ENCODE measurements at regions not wholly inside any gene's neighbourhood (a gene's known extent, or its start where the extent isn't known, plus 50 kb on each side); places are given as distances from the start of the nearest gene placed in this dataset.
"Not testable (repeated sequence)": the region's sequence is repeated elsewhere in the genome, so short reads cannot be mapped to it uniquely, and the experiment has no call there.

DNA sequence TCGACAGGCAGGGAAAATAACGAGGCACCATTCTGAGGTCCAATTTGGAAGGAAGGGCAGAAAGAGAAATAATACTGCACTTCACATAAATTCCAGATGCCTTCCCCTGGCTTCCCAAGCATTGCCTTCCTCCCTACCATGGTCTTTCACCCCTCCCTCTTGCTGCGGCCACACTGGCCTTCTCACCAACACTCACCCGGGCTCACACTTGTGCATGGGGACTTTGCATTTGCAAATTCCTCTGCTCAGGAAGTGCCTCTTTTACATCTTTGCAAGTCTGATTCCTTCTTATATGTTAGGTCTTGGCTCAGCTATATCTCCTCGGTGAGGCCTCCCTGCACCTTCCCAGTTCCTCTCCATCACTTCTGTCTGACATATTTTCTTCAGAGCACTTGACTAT lies 199.4 kb downstream of the CHIC2 start:
- DNase-seq, result no peak

DNA sequence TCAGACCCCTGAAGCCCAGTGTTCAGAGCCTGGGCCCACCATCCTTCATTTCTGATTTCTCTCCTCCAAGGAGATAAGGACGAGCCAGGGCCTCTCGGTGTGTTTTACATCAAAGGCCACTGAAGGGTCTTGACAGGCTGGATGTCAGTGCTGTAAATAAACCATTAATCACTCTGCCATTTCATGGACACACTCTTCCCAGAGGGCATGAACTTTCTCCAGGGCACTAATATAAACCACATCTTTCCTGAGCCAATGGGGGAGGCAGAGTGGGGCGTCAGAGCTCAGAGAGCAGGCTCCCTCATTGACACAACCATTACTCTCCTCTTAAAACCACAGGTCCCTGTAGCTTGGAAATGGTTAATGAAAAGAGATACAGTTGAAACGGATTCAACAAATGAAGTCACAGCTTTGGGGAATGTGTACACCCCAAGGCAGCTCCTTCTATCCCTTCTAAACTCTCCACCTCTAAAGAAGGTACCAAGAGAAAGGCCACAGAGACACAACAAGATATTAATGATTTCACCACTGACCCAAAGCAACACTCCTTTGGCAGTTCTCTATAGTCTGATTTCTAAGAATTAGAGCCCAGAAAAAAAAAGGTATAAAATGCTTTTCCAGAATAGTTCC lies 200.6 kb downstream of the CHIC2 start:
- DNase-seq, result no peak

DNA sequence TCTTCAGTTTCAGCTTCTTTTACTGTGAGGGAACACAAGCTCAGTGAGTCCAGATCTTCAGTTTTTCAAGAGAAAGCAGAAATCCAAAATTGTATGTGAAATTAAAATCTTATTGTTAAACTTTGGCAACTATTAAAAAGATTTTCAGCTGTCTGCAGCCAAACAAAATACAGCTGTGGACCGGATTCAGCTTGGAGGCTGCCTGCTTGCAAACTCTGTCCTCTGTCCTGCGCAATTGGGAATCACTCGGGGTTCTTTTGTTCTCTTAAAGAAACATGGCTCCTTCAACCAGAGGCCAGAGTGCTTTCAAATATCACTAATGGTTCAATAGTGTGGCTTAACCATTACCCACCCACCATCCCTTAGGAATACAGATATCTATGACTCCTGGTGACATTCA lies 201.2 kb downstream of the CHIC2 start:
- no peak for DNase-seq

DNA sequence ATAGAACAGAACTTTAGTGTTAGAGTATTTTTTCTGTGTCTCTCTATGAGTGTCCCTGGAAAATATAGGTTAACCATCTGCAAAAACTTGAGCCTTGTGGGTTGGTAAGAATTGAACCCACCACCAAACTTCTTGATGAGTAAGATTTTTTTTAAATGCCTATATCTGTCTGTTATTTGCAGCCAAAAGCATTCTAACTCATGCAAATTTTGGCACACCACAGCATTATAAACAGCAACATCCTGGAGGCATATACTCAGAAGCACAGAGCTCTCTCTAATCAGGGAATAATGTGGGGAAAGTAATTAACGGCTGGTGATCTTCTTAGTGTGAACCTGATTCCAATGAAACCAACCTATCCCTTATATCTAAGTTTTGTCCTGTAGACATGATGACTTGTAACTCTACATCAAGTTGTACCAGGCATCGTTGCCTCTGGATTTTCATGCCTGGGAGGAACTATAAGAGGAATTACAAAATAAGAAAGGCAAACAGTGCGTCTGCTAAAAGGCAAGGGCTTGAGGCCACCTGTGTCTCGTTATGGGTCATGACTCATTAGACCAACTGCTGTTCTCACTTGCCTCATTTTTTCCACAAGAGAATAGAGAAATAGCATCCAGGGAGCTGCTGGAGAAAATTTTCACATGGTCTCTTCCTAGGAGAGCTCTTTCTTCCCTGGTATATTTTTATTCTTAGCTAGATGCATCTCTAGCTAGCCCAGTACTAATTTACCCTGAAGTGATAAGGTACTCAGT lies 202.4 kb downstream of the CHIC2 start:
- no peak for DNase-seq

DNA sequence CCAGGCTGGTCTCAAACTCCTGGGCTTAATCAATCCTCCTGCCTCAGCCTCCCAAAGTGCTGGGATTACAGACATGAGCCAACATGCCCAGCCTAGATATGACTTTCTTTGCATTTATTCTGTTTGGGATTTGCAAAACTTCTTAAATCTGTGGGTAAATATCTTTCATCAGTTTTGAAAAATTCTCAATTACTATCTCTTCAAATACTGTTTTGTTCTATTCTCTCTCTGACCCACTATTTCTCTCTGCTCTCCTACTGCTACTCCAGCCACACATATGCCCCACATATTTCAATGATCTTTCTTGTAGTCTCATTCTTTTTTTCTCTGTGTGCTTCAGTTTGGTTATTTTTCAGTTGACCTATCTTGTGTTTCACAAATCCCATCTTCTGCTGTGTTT lies 205.1 kb downstream of the CHIC2 start:
- no peak for DNase-seq

DNA sequence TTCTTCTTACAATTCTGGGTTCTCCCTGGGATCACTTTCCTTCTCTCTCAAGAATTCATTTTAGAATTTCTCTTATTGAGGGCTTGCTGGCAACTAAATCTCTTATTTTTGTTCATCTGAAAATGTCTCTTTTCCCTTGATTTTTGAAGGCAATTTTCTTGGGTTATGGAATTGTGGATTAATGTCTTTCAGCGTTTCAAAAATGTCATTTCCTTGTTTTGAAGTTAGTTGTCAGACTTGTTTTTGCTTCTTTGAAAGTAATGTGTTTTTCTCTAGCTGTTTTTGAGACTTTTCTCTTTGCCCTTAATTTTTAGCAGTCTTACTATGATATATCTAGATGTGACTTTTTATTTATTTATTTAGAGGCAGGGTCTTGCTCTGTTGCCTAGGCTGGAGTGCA lies 205.7 kb downstream of the CHIC2 start:
- DNase-seq, result no peak

DNA sequence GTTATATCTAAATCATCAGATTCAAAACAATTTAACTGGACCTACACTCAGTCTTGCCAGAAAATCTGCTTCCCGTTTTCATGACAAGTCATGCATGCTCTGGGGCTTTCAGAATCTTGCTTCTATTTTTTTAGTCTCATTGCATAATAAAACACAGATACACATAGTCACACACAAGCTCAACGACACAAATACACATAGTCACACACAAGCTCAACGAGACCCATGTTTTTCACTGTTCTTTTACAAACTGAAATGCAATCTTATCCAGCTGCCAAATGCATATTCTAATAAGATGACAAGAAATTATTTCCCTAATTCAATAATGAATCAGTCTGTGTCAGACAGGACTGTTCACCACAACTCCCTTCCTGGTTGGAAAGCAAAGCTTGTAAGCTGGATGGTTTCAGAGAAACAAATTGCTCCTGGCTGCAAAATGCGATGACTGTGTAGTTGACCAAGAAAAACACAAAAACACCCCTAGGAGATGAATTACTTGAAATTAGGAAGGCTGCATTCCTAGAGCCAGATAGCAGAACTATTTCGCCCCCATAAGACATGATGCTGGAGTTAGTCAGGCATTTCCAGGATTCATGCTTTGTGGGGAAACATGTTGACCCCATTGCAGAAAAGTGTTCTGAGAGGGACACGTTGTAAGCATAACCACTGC lies 208.7 kb downstream of the CHIC2 start:
- DNase-seq, result no peak

DNA sequence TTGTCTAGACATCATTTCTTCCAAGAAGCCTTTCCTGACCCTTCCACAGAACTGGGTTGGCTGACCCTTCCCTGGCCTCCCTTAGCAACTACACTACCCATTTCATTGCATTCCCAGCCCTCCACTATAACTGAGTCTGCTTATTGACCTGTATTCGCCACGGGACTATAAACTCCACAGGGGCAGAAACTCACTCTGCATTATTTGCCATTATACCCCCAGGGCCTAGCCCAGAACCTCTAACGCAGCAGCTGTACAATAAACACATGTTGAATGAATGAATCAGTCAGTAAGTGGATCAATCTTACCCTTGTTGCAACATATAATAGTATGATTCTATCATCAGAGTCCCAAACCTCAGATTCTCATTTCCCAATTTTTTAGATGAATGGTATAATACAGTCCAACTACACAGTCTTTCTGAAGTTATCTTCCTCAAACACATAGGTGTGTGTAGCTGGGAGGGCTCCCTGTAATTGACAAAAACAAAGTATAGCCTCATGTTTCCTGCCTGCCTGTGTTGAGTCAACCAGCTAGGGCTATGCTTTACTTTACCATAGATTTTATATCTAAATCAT lies 209.3 kb downstream of the CHIC2 start:
- DNase-seq, result no peak

DNA sequence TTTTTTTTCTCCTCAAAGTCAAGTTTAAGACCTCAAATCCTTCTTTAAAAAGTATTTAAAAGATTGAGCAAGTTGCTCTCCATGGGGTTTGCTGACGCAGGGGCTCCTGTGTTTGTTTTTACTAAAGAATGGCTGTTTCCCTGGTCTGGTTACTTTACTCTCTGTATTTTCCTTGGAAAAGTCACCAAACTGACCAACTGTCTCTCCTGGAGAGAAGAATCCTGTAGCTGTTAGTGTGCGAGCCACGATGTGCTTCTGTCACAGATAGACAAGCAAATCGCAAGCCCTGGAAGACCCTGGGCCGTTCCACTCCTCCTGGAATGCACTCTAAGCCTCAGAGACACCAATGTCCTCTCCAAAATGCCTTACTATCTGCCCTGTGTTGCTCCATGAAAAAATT lies 212.1 kb downstream of the CHIC2 start:
- no peak for DNase-seq

DNA sequence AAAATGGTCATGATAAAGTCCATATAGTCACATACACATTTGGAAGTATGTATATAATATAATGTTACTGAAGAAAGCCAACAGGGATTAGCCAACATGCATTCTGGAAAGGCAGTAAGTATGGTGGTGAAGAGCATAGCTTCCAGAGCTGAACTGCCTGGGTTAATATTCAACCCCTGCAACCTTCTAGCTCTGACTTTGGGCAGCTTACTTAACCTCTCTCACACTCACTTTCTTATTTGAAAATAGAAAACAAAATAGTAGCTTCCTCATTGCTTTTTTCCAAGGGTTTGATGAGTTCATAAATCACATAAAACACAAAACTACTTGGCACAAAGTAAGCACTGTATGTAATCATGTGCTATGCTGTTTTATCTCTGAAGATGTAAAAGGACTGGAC lies 216.4 kb downstream of the CHIC2 start:
- DNase-seq, result no peak

DNA sequence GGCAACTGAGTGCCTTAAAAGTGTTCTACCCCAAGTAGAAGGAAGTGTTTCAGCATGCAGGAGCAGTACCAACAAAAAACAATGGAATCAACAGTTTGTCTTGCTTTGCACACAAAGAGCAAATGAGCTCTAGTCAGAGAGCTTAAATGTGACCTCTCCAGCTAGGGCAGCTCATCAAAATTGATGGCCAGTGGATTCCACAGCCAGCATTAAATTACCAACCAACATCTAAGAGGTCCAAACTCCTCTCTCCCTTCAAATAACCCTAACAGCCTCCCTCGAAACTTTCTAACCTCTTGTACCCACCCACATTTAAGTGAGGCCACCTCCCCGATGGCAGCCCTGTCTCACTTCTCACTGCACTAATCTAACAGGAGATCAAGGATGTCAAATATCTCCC lies 219.9 kb downstream of the CHIC2 start:
- no peak for DNase-seq

DNA sequence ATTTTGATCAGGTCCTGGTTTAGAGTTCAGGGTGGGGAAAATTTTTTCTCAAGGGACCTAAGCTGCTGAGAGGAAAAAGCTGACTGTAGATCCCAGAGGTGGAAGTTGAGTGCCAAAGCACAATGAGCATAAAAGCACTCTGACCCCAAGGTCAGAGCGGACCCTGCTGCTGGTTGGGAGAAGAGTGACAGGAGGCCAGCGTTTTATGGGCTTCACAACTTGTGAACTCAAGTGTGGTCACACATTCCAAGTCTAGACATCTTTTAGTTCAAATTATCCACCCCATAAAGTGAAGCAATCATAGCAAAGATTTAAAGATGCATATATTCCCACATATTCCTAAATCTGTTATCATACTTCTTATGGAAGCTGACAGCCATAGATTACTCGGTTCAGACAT lies 220.3 kb downstream of the CHIC2 start:
- DNase-seq, result no peak

DNA sequence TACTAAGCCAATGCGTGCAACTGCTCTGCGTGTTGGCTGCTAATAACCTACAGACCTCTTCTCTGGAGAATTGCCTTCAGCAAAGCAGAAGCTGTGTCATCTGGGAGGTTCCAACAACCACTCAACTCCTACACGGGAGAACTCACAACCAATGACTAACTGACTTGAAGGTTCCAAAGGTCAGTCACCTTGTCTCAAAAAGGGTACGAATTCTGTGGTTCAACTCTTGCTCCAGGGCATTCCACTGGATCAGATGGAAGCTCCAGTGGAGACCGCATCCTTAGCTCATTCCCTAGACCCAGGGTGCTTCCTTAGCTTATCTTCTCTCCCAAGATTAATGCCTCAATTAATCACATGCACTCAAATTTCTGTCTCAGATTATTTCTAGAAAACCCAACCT lies 222.7 kb downstream of the CHIC2 start:
- DNase-seq, result no peak

DNA sequence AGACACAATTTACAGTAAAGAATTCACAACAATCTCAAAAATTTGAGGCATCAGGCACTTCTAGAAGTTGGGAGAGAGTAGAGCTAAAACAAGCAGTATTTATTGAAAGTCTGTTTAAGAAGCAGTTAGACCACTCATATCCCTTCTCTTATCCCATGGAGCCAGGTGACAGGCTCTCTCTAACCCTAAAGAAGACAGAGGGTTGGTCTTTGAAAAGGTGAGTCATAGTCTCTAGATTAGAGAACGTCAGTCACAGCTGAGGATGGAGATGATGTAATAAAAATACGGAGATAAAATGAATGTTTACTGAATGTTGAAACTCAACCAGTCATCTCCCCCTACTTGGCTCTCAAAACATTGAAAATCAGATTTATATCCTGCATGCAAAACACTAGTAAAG lies 223.8 kb downstream of the CHIC2 start:
- DNase-seq, result no peak

DNA sequence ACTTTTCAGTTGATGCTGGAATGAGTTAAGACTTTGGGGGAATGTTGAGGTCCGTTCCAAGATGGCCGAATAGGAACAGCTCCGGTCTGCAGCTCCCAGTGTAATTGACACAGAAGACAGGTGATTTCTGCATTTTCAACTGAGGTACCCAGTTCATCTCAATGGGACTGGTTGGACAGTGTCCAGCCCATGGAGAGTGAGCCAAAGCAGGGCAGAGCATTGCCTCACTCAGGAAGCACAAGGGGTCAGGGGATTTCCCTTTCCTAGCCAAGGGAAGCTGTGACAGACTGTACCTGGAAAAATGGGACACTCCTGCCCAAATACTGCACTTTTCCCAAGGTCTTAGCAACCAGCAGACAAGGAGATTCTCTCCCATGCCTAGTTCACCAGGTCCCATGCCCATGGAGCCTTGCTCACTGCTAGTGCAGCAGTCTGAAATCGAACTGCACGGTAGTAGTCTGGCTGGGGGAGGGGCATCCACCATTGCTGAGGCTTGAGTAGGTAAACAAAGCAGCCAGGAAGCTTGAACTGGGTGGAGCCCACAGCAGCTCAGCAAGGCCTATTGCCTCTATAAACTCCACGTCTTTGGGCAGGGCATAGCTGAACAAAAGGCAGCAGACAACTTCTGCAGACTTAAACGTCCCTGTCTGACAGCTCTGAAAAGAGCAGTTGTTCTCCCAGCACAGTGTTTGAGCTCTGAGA lies 231.0 kb downstream of the CHIC2 start:
- not testable (repeated sequence) for DNase-seq

DNA sequence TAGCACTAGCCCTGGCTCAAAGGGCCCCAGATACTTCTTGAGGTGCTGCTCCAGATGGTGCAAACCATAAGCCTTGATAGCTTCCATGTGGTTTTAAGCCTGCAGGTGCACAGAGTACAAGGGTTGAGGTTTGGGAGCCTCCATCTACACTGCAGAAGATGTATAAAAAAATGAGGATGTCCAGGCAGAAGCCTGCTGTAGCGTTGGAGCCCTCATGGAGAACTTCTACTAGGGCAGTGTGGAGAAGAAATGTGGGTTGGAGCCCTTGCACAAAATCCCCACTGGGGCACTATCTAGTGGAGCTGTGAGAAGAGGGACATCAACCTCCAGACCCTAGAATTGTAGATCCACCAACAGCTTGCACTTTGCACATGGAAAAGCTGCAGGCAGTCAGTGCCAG lies 231.9 kb downstream of the CHIC2 start:
- DNase-seq, result no peak

DNA sequence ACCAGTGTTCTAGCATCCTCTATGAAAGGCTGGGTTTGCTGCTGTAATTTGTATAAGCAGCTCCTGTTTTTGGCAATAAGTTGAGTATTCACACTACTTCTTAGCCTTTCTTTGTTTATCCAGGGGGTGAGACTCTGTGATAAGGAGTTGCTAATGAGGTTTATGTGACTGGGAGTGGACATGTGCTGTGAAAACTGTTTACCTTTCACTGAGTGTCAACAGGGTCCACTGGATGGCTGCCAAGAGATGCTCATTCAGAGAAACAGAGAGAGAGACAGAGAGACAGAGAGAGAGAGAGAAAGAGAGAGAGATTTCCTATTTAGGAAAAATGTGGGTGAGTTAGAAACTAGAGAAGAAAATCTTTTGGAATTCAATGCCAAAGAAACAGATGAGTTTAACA lies 233.9 kb downstream of the CHIC2 start:
- no peak for DNase-seq

DNA sequence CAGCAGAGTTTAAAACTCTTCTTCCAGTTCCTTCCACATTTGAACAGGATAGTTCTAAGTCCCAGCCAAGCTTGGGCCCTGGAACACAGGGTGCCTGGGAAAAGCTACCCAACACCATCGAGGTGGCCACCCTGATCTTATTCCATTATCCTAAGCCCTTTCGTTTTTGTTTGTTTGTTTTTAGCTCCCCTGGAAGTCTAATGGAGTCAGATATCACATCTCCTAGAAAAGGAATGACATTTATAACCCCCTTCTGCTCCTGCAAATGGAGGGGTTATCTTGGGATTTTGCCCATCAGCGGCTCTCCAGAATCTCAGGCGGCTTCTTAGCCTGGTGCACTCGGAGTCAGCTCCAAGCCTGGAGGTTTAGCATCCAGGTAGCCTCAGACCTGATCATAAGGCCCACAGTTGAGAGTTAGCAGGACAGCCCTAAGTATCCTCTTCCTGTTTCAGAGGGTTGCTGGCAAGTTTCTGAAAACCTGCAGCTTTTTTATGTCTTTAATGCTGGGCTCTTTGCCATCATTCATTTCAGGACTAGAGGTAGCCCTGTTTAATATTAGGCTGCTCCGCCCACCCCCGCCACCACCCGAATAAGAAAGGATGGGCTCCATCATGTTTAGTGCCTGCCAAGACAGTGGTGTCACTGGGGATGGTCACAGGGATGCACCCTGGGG lies 230.0 kb upstream of the LNX1 start:
- DNase-seq, result no peak

DNA sequence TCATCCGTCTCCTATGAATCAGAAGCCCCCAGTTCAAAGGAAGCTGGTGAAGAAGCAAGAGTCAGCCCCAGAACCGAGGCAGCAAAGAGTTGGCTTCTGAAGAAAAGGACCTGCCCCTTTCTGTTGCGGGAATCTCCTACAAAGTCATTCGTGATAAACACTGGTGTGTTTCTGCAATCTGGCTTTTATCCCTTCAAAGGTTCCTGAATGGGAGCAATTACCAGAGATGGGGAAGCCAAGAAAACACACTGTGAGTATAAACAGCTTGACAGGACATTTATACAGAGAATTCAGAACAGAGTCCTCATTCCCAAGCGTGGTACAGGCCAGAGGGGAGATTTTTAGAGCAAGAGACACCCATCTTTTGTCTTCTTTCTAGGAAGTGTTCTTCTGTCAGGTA lies 226.8 kb upstream of the LNX1 start:
- no peak for DNase-seq

DNA sequence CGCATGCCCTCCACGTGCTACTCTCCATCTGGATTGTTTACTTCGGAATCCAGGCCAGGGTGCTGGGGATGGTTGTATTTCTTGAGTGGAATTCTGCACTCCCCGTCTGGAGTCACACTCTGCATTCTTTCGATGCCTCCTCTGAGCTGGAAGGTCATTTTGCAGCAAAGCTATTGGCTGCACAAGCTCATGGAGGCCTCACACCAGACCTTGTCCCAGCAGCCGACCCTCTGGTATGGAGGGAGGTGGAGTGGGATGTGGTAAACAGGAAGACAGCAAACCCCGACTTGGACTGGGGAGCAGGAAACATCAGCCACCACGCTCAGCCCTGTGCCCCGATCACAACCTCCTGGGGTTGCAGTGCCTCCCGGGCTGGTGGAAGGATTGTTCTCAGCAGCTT lies 225.3 kb upstream of the LNX1 start:
- no peak for DNase-seq

DNA sequence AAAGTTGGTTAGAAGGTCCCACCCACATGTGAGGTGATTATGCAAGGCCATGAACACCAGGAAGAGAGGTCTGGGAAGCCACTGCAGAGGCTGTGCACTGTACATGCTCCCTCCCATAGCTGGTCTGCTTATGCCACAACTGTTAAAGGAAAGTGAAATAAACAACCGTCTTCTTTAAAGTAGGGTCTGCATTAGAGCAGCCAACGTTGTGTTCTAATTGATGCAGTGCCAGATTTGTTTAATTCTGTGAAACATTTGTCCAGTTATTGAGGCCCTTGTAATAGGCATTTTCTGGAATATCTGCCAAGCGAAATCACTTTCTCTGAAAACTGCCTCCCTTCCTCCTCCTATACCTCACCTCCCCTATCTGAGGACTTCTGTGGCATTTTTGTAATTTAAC lies 224.0 kb upstream of the LNX1 start:
- no peak for DNase-seq

DNA sequence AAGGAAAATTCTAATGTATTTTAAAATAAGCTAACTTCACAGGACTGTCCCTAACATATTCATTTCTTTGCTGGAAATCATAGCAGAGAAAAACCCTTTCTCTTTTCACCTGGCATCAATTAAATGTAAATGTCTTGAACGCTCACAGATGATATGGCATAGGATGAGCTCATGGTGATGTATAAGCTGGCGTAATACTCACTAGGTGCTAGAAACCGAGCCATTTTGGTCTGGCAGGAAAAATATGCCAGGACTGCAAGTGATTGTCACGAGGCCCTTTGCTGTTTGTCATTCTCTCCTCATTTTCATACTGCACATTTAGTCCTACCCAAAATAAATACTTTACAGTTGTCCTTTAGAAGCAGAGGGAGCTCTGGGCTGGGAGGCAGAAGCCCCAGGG lies 222.7 kb upstream of the LNX1 start:
- no peak for DNase-seq

DNA sequence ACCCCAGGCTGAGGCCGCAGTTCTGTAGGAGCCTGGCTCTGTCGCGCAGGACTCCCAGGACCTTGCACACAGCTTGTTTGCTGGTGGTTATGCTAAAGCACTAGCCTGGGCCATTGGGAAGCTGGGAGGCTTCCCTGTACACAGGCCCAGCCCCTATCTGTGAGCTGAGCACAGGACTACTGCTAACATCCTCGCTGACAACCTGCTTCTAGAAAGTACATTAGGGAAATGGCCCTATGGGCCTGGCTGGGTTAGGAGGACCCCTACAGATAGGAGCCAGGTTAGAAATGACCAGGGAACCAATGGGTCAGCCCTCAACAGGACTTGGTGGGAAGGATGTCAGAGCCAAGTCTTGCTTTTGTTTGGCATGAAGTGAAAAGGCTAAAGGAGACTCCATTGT lies 219.4 kb upstream of the LNX1 start:
- no peak for DNase-seq
